Osteocyte (in vitro differentiated cells): ENCODE measurements at regions not wholly inside any gene's neighbourhood (a gene's known extent, or its start where the extent isn't known, plus 50 kb on each side); places are given as distances from the start of the nearest gene placed in this dataset.
"Not testable (repeated sequence)": the region's sequence is repeated elsewhere in the genome, so short reads cannot be mapped to it uniquely, and the experiment has no call there.

Experiments
- DNase-seq: peaks from one replicate; pipeline ENCODE4 v3.0.0; 2021; ENCODE audit warnings: mixed read lengths; ENCODE audit not compliant: unreplicated experiment; ENCODE audit errors: extremely low spot score
- H3K27ac Mint-ChIP-seq: one replicate; pipeline ENCODE4 v1.8.0; 2021; ENCODE audit warnings: mild to moderate bottlenecking, mixed read lengths; ENCODE audit not compliant: unreplicated experiment
- H3K27me3 Mint-ChIP-seq: one replicate; pipeline ENCODE4 v1.8.0; 2021; ENCODE audit warnings: mixed read lengths; ENCODE audit not compliant: unreplicated experiment
- H3K36me3 Mint-ChIP-seq: one replicate; pipeline ENCODE4 v1.8.0; 2021; ENCODE audit warnings: mixed read lengths; ENCODE audit not compliant: unreplicated experiment
- H3K4me1 Mint-ChIP-seq: one replicate; pipeline ENCODE4 v1.8.0; 2021; ENCODE audit warnings: mixed read lengths; ENCODE audit not compliant: unreplicated experiment
- H3K4me3 Mint-ChIP-seq: one replicate; pipeline ENCODE4 v1.8.0; 2021; ENCODE audit warnings: mild to moderate bottlenecking, moderate library complexity, mixed read lengths; ENCODE audit not compliant: unreplicated experiment
- H3K9me3 Mint-ChIP-seq: one replicate; pipeline ENCODE4 v1.8.0; 2021; ENCODE audit warnings: mixed read lengths; ENCODE audit not compliant: unreplicated experiment
- CTCF ChIP-seq: fragments of 200-600 bp; sonication (generic); IDR thresholded peaks from 2 replicates; pipeline ENCODE4 v1.5.0; 2021; ENCODE audit warnings: antibody characterized with exemption, mild to moderate bottlenecking, moderate library complexity

- no peak for DNase-seq
- Mint-ChIP-seq H3K27ac (no peak overlapping the region), H3K27me3 (no peaks in the 10 kb centered on the region), H3K9me3 (peaks cover 23% of the 10 kb centered on the region), H3K4me3 (no peak overlapping the region), H3K4me1 (no peaks in the 10 kb centered on the region), H3K36me3 (no peaks in the 10 kb centered on the region)
- no peak for TF ChIP-seq CTCF
Measured at GRCh38 chr5:63768221-63768620, 194.0 kb downstream of the HTR1A start.

GRCh38 chr5:63760965-63761364, 201.3 kb downstream of the HTR1A start:
- Mint-ChIP-seq H3K4me1 (no peaks in the 10 kb centered on the region), H3K36me3 (no peaks in the 10 kb centered on the region), H3K9me3 (peaks cover 3% of the 10 kb centered on the region), H3K4me3 (no peak overlapping the region), H3K27me3 (no peaks in the 10 kb centered on the region), H3K27ac (no peak overlapping the region)
- no peak for TF ChIP-seq CTCF
- no peak for DNase-seq

GRCh38 chr5:63743096-63743798, 219.0 kb downstream of the HTR1A start:
- Mint-ChIP-seq H3K27ac (no peak overlapping the region), H3K4me3 (no peak overlapping the region), H3K36me3 (no peaks in the 10 kb centered on the region), H3K4me1 (no peaks in the 10 kb centered on the region), H3K9me3 (peaks cover 14% of the 10 kb centered on the region), H3K27me3 (no peaks in the 10 kb centered on the region)
- TF ChIP-seq CTCF: no peak
- no peak for DNase-seq

GRCh38 chr5:63732880-63733279, 229.4 kb downstream of the HTR1A start:
- not testable (repeated sequence) for H3K36me3 Mint-ChIP-seq, H3K27me3 Mint-ChIP-seq, H3K27ac Mint-ChIP-seq, H3K4me3 Mint-ChIP-seq, DNase-seq, H3K4me1 Mint-ChIP-seq
- peaks cover 11% of the 10 kb centered on the region for H3K9me3 Mint-ChIP-seq

- Mint-ChIP-seq H3K4me3 (no peak overlapping the region), H3K27ac (no peak overlapping the region), H3K9me3 (peaks cover 4% of the 10 kb centered on the region), H3K27me3 (no peaks in the 10 kb centered on the region), H3K36me3 (no peaks in the 10 kb centered on the region), H3K4me1 (no peaks in the 10 kb centered on the region)
- TF ChIP-seq CTCF: no peak
- no peak for DNase-seq
Measured at GRCh38 chr5:63727583-63727982, 234.7 kb downstream of the HTR1A start.
